Endodermal cell (in vitro differentiated cells): ENCODE measurements at regions not wholly inside any gene's neighbourhood (a gene's known extent, or its start where the extent isn't known, plus 50 kb on each side); places are given as distances from the start of the nearest gene placed in this dataset.

ENCODE experiments used
- DNase-seq: peaks from one replicate; pipeline ENCODE4 v3.0.0-alpha.2; 2017
- H3K27ac ChIP-seq: 2 replicates; pipeline ENCODE4 v1.5.1; 2013; ENCODE audit warnings: mild to moderate bottlenecking, low read depth, low read length, moderate library complexity
- H3K27me3 ChIP-seq: 2 replicates; pipeline ENCODE4 v1.6.1; 2013; ENCODE audit warnings: mild to moderate bottlenecking, low read length, moderate library complexity; ENCODE audit not compliant: insufficient read depth, control insufficient read depth, poor library complexity, severe bottlenecking
- H3K36me3 ChIP-seq: 2 replicates; pipeline ENCODE4 v1.7.0; 2013; ENCODE audit warnings: mild to moderate bottlenecking, low read length, moderate library complexity; ENCODE audit not compliant: control insufficient read depth, insufficient read depth
- H3K4me1 ChIP-seq: one replicate; pipeline ENCODE4 v1.7.0; 2013; ENCODE audit warnings: low read length; ENCODE audit not compliant: control insufficient read depth, insufficient read depth
- H3K4me3 ChIP-seq: 2 replicates; pipeline ENCODE4 v1.5.1; 2013; ENCODE audit warnings: mild to moderate bottlenecking, low read length, moderate library complexity
- H3K9ac ChIP-seq: 2 replicates; pipeline ENCODE4 v1.6.1; 2013; ENCODE audit warnings: mild to moderate bottlenecking, low read length, moderate library complexity; ENCODE audit not compliant: poor library complexity, severe bottlenecking; ENCODE audit errors: extremely low read depth
- H3K9me3 ChIP-seq: 2 replicates; pipeline ENCODE4 v1.6.1; 2013; ENCODE audit warnings: mild to moderate bottlenecking, low read length, moderate library complexity; ENCODE audit not compliant: control insufficient read depth
- H3K27ac Mint-ChIP-seq: 2 replicates; pipeline ENCODE4 v1.8.0; 2020; ENCODE audit warnings: mixed read lengths
- H3K27me3 Mint-ChIP-seq: 2 replicates; pipeline ENCODE4 v1.8.0; 2021; ENCODE audit warnings: mild to moderate bottlenecking, mixed read lengths; ENCODE audit not compliant: insufficient read depth
- H3K36me3 Mint-ChIP-seq: 2 replicates; pipeline ENCODE4 v1.8.0; 2020; ENCODE audit warnings: low read depth, mixed read lengths
- H3K4me1 Mint-ChIP-seq: 2 replicates; pipeline ENCODE4 v1.8.0; 2020; ENCODE audit warnings: mixed read lengths
- H3K4me3 Mint-ChIP-seq: 2 replicates; pipeline ENCODE4 v1.8.0; 2020; ENCODE audit warnings: mild to moderate bottlenecking, moderate library complexity, mixed read lengths
- H3K9me3 Mint-ChIP-seq: 2 replicates; pipeline ENCODE4 v1.8.0; 2020; ENCODE audit warnings: mild to moderate bottlenecking, mixed read lengths
- CTCF ChIP-seq: fragments of 200-600 bp; sonication (generic); conservative IDR thresholded peaks from 2 replicates; pipeline ENCODE4 v1.5.0; 2021; ENCODE audit warnings: antibody characterized with exemption, mild to moderate bottlenecking
- WGBS, 2 experiments: methylation state at CpG; one replicate each; pipeline versions ENCODE4 v1.1.5 to v1.1.7; 2013; ENCODE audit warnings: missing lambda C conversion rate in 2 of 2, mixed read lengths in 1 of 2; ENCODE audit not compliant: insufficient coverage in 1 of 2, insufficient read length in 1 of 2; 5-methylcytosine and 5-hydroxymethylcytosine counted together

- no peaks in the 10 kb centered on the region for H3K9me3 ChIP-seq
- H3K27me3 ChIP-seq: no peaks in the 10 kb centered on the region
- H3K27ac ChIP-seq: no peak overlapping the region
- no peak for DNase-seq
- WGBS, 2 experiments: 86 to 87% methylated on average over 15 to 22 of the region's 22 CpGs
- TF ChIP-seq CTCF: no peak
- no peak overlapping the region for H3K4me3 ChIP-seq
- H3K4me1 Mint-ChIP-seq: peaks cover 8% of the 10 kb centered on the region
- no peak overlapping the region for H3K9ac ChIP-seq
- H3K4me3 Mint-ChIP-seq: no peak overlapping the region
- H3K36me3 ChIP-seq: no peaks in the 10 kb centered on the region
- no peaks in the 10 kb centered on the region for H3K4me1 ChIP-seq
- peaks cover 2% of the 10 kb centered on the region for H3K9me3 Mint-ChIP-seq
- no peaks in the 10 kb centered on the region for H3K36me3 Mint-ChIP-seq
- peaks cover 10% of the 10 kb centered on the region for H3K27me3 Mint-ChIP-seq
- no peak overlapping the region for H3K27ac Mint-ChIP-seq
Measured at GRCh38 chr22:35480627-35481550, 59.7 kb upstream of the RASD2 start.

- H3K9ac ChIP-seq: no peak overlapping the region
- no peak overlapping the region for H3K4me3 Mint-ChIP-seq
- H3K27me3 ChIP-seq: no peaks in the 10 kb centered on the region
- H3K27me3 Mint-ChIP-seq: peaks cover 20% of the 10 kb centered on the region
- peaks cover 8% of the 10 kb centered on the region for H3K4me1 Mint-ChIP-seq
- H3K36me3 Mint-ChIP-seq: no peaks in the 10 kb centered on the region
- H3K4me3 ChIP-seq: no peak overlapping the region
- H3K36me3 ChIP-seq: no peaks in the 10 kb centered on the region
- H3K9me3 Mint-ChIP-seq: peaks cover 2% of the 10 kb centered on the region
- 92 to 95% methylated on average over 5 of the region's 5 CpGs for WGBS, 2 experiments
- DNase-seq: no peak
- no peaks in the 10 kb centered on the region for H3K4me1 ChIP-seq
- no peak overlapping the region for H3K27ac Mint-ChIP-seq
- H3K9me3 ChIP-seq: no peaks in the 10 kb centered on the region
- H3K27ac ChIP-seq: no peak overlapping the region
- TF ChIP-seq CTCF: no peak
Measured at GRCh38 chr22:35482311-35482710, 58.3 kb upstream of the RASD2 start.

- Mint-ChIP-seq H3K27me3 (peaks cover 25% of the 10 kb centered on the region), H3K4me3 (no peak overlapping the region)
- H3K27me3 ChIP-seq: no peaks in the 10 kb centered on the region
Measured at GRCh38 chr22:35482974-35483373, 57.7 kb upstream of the RASD2 start.

More at GRCh38 chr22:35482974-35483373, 57.7 kb upstream of the RASD2 start:
- Histone ChIP-seq H3K36me3 (no peaks in the 10 kb centered on the region), H3K9ac (no peak overlapping the region), H3K4me3 (no peak overlapping the region), H3K4me1 (no peaks in the 10 kb centered on the region), H3K9me3 (no peaks in the 10 kb centered on the region), H3K27ac (no peak overlapping the region)
- Mint-ChIP-seq H3K9me3 (peaks cover 2% of the 10 kb centered on the region), H3K36me3 (no peaks in the 10 kb centered on the region), H3K27ac (no peak overlapping the region), H3K4me1 (peaks cover 8% of the 10 kb centered on the region)
- TF ChIP-seq CTCF: no peak
- no peak for DNase-seq
- WGBS, 2 experiments: 67 to 93% methylated on average over 4 to 6 of the region's 6 CpGs
